SIG-M5 (cell line): ENCODE measurements at regions not wholly inside any gene's neighbourhood (a gene's known extent, or its start where the extent isn't known, plus 50 kb on each side); places are given as distances from the start of the nearest gene placed in this dataset.
"Not testable (repeated sequence)": the region's sequence is repeated elsewhere in the genome, so short reads cannot be mapped to it uniquely, and the experiment has no call there.

Source experiments
- DNase-seq: peaks from one replicate; lab custom pipeline; 2025; lab: John Stamatoyannopoulos, UW

DNA sequence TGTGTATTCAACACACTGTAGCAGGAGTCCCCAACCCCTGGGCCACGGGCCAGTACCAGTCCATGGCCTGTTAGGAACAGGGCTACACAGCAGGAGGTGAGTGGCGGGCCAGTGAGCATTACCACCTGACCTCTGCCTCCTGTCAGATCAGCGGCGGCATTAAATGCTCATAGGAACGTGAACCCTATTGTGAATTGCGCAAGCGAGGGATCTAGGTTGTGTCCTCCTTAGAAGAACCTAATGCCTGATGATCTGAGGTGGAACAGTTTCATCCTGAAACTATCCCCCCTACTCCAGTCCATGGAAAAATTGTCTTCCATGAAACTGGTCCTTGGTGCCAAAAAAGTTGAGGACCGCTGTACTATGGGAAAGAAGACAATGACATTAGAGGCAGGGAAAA is 386.9 kb downstream of the PREX1 start:
- no peak for DNase-seq

DNA sequence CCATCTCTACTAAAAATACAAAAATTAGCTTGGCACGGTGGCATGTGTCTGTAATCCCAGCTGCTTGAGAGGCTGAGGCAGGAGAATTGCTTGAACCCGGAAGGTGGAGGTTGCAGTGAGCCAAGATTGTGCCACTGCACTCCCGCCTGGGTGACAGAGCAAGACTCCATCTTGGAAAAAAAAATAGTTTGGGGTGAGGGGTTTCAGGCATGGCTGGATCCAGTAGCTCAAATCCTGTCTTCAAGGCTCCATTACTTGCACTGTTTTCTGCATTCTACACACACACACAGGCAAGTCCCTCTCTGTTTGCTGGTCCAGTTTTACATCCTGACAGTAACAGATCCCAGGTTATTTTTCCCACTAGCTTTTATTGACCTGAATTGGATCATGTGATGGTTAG is 387.5 kb downstream of the PREX1 start:
- DNase-seq: not testable (repeated sequence)

DNA sequence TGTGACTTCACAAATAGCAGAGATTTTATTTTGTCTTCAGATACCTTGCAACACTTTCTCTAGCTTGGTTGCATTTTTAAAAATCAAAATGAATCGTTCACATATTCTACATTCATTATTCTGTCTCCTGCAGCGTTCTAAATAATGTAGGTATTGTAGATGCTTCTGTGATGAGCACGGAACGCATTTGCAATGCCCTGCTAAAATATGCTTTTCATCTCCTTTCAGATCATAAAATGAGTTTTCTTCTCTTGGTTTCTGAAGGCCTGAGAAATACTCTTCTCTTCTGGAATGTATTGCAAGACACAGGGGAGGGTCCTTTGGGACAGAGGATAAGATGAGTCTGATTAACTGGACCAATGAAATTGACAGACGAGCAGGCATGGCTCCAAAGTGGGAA is 390.7 kb downstream of the PREX1 start:
- no peak for DNase-seq

DNA sequence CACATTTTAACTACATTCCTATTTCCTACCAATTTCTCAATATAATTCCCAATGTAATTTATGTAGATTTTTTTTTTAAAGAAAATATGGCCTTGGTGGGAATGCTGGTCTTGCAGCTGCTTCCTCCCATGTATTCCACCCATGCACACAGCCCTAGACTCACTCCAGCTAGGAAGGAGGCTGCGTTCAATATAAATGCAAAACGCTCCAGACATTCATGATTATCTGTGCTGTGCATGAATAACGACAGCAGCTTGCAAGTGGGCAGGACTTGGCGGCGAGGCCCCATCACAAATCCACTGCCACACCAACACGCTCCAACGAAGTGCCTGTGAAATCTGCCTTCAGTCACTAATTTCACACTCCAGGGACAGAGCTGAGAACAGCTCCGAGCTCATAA is 391.2 kb downstream of the PREX1 start:
- DNase-seq: not testable (repeated sequence)

DNA sequence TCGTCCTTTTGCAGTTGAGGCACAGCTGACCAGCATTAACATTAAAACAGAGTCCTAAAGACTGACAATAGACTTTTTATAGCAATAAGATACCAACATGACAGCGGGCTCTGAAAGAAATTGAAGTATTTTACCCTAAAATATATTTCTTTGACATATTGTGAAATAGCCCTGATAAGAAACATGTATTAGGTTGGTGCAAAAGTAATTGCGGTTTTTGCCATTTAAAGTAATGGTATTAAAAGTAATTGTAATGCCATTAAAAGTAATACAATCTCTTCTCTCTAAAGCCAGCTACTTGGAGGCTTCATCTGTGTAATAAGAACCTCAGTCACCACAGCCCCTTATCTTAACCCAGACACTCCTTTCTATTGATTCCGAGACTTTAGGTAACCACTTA is 394.6 kb downstream of the PREX1 start:
- DNase-seq: no peak

DNA sequence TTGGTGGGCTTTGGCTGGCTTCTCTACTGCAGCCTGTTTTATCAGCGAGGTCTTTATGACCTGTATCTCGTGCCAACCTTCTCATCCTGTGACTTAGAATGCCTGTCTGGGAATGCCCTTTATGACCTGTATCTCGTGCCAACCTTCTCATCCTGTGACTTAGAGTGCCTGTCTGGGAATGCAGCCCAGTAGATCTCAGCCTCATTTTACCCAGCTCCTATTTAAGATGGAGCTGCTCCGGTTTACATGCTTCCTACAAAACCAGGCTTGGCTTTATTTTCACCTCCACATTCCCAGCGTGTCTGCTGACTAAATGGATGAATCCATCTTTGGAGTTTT is 395.3 kb downstream of the PREX1 start:
- no peak for DNase-seq

DNA sequence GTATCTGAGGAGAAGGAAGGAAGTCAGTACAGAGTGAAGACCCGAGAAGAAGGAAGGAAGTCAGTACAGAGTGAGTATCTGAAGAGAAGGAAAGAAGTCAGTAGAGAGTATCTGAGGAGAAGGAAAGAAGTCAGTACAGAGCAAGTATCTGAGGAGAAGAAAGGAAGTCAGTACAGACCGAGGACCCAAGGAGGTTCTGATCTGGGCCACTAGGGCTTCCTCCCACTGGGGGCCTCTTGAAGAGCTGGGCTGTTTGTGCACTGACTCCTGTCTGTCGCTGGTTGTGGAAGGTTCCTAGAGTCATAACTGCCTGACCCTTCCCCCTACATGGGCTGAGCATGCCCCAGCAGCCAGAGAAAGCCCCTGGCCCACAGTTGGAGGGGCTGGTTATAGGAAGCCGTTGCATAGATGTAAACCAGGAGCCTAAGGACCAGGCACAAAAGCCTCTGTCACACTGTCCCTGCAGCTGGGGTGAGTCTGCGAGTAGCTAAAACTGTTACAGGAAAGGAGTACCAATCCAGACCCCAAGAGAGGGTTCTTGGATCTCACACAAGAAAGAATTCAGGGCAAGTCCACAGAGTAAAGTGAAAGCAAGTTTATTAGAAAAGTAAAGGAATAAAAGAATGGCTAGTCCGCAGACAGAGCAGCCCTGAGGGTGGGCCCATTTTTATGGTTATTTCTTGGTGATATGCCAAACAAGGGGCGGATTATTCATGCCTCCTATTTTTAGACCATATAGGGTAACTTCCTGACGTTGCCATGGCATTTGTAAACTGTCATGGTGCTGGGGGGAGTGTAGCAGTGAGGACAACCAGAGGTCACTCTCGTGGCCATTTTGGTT is 395.9 kb downstream of the PREX1 start:
- DNase-seq: no peak

DNA sequence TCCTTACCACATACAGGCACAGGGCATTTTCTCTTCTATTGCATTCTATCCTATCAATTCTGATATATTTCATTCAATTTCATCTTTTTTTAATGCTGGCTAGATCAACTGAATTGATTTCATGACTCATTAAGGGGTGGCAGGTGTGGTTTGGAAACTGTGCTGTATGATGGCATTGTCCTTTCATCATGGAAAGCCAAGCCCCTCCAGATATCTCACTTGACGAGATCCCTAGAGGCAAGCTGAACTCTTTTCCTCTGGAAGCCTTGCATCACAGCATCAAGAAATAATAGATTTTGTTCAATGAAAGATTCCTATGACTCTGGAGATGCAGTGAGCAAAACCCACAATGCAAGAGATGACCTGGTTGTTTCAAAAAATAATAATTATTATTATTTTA is 401.2 kb downstream of the PREX1 start:
- no peak for DNase-seq

DNA sequence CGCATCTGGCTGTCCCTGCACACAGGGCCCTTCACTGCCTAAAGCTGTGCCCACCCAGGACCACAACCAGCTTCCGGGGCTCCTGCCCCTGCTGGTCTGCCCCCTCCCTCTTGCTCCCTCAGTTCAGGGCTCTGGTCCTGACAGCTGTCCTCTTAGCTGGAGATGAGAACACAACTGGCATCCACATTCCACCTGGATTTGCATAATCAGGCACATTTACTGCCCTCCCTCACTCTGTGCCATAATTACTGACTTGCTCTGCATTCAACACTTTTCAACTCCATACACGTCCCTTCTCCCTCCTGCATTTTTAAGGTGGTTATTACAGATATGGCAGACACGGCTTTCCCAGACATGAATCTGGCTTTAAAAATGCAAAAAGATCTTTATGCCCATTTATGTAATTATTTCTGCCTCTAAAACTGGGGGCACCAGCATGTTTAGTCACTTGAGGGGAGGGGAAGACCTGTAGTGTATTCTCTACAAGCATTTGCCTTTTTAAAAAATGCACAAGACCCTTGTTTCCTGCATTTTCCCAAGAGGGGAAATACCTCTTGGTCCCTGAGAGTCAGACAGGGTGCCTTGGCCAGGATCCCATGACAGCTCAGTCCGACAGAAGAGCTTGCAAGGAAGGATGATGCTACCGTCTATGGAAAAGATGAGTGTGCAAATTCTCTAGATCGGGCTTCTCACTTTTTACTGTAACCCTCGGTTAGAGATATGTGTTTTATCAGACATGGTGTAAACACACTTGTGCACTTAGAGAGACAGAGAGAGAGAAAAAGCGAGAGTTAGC is 401.8 kb downstream of the PREX1 start:
- DNase-seq: no peak

DNA sequence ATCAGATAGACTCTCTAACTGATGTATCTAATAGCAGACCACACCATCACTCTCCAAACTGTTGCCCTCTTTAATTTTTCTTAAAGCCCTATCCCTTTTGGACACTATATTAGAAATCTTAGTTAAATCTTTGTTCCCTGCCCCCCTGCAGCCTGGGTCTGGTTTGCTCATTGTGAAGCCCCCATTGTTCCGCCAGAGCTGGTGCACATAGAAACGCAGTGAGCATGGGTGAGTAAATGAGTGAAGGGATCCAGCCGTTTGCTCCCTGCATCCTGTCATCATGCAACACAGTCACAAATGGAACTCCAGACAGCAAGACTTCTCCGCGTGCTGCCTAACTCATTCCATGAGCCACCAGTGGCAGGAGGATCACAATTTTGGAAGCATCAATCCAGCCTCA is 402.5 kb downstream of the PREX1 start:
- no peak for DNase-seq

DNA sequence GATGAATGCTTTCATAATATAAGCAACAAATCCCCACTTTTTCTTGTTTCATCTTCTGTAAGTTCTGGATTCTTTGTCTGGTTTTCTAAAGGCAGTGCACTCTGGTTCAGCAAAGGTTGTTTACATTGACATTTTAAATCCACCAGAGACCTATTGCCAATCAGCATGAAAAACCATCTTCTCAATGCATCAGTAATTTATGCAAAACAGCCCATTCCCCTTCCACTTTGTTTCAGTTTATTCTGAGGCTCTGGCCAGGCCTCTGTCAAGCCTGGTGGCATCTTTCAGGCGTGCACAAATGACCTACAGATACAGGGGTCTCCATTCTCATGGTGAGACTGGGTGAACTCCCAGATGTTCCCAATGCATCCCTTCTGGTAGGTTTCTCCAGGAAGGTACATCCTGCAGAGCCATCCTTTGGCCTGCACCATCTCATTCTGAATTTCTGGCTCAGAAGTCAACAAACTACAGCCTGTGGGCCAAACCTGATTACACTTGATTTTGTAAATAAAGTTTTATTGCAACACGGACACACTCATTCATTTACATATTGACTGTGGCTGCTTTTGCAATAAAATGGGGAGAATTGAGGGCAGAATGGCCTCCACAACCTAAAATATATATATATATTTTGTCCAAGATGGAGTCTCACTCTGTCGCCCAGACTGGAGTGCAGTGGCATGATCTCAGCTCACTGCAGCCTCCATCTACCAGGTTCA is 405.4 kb downstream of the PREX1 start:
- DNase-seq: no peak

DNA sequence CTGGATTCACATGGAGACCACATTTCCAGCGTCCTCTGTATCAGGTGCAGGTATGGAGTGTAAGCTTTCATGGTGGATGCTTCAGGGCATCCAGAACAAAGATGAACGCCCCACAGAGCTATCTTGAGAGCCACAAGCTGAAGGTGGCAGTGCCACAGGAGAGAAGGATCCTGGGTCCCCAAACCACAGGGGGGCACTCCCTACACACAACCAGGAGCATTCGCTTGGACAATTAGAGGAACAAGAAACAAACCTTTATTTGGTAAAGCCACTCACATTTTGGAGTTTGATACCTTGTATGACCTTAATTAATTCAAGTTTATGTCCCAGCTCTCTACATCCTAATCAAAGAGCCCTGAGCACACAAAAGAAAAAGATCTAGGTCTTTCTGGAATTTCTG is 406.3 kb downstream of the PREX1 start:
- no peak for DNase-seq

DNA sequence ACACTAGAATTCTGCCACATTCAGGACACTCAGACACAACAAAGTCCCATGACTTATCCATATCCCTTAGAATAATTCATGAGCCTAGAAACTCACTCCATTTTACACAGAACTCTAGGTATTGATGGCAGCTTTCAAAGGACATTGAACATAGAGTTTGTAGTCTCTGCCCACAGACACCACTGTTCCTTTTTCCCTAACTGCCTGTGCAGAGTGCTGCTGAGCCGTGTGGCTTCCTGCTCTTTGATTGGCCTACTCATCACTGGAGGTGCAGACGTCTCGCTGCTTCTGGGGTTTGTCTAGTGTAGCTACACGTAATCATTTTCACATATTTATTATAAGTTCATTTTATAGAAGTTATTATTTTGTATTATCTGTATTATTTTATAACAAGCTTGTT is 407.6 kb downstream of the PREX1 start:
- DNase-seq: no peak

DNA sequence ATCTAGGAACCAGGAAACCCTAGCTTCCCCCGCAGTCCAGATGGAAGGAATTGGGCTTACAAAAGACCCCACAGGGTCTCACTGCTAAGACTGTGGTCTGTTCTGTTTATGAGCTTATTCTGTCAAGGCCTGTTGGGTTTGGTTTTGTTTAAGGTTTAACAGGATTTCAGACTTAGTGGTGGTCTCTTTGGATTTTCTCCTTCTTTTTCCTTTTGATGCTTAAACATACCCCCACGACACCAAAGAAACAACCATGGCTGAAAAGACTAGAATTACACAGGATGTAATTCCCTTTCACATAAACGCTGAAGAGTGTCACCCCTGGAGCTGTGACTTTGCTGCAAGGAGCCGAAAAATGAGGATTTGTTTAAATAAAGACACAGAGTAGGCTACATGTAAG is 408.6 kb downstream of the PREX1 start:
- no peak for DNase-seq

DNA sequence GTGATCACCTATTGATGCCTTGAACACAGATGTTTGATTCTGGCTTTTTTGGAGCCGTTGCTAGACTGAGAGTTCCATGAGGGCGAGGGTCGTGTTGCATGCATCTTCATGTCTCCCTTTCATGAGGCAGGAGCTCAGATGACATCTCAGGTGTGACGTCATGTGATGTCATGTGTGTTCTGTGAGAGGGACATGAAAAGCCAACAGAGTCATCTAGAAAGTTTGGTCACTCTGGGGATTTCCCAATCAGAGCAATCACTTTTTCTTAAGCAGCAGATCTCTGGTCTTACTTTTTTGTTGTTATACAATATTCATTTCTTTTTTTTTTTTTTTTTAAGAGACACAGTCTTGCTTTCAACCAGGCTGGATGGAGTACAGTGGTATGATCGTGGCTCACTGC is 411.8 kb downstream of the PREX1 start:
- no peak for DNase-seq

DNA sequence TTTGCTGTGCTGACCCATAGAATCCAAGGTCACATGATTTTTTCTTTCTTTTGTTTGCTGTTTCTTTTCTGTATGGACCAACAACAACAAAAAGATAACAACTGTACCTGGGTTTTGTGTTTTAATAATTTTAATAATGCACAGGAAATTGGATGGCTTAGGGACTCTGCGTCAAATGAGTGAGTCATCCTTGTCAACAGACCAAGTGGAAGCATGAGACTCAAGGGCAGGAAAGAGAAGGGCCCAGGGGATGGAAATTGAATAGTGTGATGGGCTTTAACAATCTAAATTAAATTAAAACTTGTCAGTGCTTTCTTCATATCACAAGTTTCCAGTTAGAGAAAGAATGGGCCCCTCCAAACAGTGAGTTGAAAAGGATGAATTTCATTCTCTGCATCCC is 413.0 kb downstream of the PREX1 start:
- DNase-seq: no peak

DNA sequence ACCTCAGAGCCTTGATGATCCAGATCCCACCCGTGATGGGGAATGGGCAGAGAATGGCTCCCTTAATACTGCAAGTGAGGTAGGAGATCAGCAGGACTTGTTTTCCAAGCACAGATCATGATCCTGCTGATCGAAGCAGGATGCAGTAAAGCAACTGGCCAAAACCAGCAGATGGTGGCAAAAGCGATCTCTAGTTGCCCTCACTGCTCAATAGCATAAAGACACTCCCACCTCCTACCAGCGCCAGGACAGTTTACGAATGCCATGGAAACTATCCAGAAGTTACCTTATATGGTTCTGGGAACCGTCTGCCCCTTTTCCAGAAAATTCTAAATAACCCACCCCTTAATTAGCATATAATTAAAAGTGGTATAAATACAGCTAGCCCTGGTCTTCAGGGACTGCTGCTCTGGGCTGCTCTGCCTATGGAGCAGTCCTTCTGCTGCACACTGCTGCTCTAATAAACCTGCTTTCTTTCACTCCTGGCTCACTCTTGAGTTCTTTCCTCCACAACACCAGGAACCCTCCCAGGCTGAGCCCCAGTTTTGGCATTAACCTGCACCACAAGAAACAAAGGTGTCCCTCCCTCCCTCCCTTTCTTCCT is 415.8 kb downstream of the PREX1 start:
- DNase-seq: no peak

DNA sequence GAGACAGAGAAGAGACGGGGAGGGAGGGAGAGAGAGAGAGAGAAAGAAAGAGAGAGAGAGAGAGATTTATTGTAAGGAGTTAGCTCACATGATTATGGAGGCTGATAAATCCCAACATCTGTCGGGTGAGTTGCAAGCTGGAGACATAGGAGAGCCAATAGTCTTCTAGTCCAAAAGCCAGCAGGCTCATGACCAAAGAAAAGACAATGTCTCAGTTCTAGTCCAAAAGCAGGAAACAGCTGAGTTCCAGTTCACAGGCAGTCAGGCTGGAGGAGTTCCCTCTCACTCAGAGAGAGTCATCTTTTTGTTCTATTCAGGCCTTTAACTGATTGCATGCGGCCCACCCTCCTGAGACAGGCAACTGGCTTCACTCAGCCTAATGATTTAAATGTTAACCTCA is 416.6 kb downstream of the PREX1 start:
- no peak for DNase-seq

DNA sequence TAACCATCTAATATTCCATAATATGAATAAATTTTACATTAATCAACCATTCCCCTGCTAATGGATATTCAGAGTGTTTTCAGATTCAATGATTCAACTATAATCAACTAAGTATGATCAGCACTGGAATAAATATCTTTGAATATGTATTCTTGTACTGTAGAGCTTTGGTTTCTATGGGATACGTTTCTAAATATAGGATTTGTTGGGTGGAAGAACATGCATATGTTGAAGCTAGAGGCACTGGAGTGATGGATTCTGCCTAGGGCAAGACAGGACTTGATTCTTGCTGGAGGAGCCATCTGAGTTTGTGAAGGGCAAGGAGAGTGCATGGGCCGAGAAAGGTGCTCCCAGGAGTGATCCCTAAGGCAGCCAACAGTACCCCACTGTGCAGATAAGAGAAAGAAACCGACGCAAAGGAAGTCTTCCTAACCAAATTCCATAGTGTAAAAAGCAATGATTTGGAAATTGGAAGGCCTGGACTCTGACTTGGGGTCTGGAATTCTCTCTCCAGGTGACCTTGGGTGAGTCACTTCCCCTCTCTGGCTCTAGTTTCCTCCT is 418.7 kb downstream of the PREX1 start:
- DNase-seq: no peak

DNA sequence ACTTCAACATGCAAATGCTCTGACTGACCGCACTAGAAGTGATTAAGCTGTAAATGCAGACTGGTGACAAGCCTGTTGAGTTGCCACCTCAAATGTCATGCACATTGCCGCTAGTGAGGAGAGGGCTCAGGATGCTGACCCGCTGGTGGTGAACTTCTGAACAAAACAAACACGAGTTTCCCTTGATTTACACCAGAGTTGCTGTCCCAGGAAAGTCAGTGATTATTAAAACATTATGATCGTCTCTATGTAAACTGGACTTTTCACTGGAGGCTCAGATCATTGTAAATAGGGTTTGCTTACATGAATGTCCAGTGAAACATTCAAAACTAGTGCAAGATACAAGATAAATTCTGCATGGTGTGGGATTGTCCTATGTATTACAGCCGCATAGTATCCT is 420.1 kb downstream of the PREX1 start:
- DNase-seq: no peak

DNA sequence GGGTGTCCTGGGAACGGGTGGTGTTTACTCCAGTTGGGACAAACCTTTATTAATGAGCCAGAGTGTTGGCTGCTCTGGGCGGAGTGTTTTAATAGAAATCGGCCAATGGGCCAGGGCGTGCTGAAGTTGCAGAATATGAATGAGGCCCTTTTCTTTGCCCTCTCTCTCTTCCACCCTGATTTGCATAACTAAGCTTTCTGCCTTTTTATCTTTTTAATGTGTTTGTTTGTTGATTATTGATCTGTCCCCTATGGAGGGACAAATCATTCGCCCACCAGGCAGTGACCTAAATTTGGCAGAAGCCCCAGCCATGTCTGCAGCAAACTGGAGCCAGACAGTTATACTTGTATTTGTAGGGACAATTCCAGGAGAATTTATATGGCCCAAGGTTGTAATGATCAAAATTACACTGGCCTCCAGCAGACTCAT is 420.9 kb downstream of the PREX1 start:
- no peak for DNase-seq

DNA sequence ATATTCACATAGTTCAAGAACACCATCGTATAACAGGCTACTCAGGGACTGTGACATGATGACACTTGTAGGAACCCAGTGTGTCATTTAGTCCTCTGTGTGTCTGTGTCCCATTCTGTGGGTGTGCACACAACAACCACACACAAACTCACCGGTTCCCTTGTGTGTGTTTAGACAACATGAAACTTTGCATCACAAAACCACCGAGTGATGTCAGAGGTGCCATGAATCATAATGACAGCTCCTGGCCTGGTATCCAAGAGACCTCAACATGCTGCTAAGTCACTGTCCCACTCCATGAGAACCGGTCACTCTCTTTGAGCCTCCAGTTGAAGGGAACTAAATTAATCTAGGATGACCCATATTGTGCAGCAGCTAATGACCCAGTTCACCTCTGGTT is 421.3 kb downstream of the PREX1 start:
- DNase-seq: no peak
